Stimulated activated CD4-positive, alpha-beta T cell treated with anti-CD3 and anti-CD28 coated beads, Interleukin-15, amount 100 ng/mL, for 1 hour (primary cell): ENCODE measurements at regions not wholly inside any gene's neighbourhood (a gene's known extent, or its start where the extent isn't known, plus 50 kb on each side); places are given as distances from the start of the nearest gene placed in this dataset.
"Not testable (repeated sequence)": the region's sequence is repeated elsewhere in the genome, so short reads cannot be mapped to it uniquely, and the experiment has no call there.

Source experiments
- DNase-seq, 2 donors: peaks; one replicate each; pipeline ENCODE4 v3.0.0-alpha.2; 2020; ENCODE audit warnings: low read depth in 1 of 2, low spot score in 1 of 2

GRCh38 chr5:34261020-34261419, 218.0 kb upstream of the C1QTNF3 start:
- DNase-seq: not testable (repeated sequence)

GRCh38 chr5:34266151-34266550, 223.1 kb upstream of the C1QTNF3 start:
- not testable (repeated sequence) for DNase-seq

- not testable (repeated sequence) for DNase-seq
These were observed 253.7 kb upstream of the C1QTNF3 start for GRCh38 chr5:34296759-34297158.

- not testable (repeated sequence) for DNase-seq
These were observed 286.2 kb upstream of the C1QTNF3 start for GRCh38 chr5:34329201-34329600.

GRCh38 chr5:34329611-34330108, 286.6 kb upstream of the C1QTNF3 start:
- DNase-seq: not testable (repeated sequence)

- not testable (repeated sequence) for DNase-seq
These were observed 289.0 kb upstream of the C1QTNF3 start for GRCh38 chr5:34331928-34332454.

- DNase-seq: not testable (repeated sequence)
These were observed 296.5 kb upstream of the C1QTNF3 start for GRCh38 chr5:34339408-34340001.

- DNase-seq: not testable (repeated sequence)
These were observed 301.7 kb upstream of the RAI14 start for GRCh38 chr5:34354440-34354839.

GRCh38 chr5:34371417-34371816, 284.7 kb upstream of the RAI14 start:
- not testable (repeated sequence) for DNase-seq

- not testable (repeated sequence) for DNase-seq
These were observed 284.3 kb upstream of the RAI14 start for GRCh38 chr5:34371817-34372216.

- DNase-seq: not testable (repeated sequence)
These were observed 283.4 kb upstream of the RAI14 start for GRCh38 chr5:34372739-34373138.

GRCh38 chr5:34377651-34378050, 278.5 kb upstream of the RAI14 start:
- not testable (repeated sequence) for DNase-seq

GRCh38 chr5:34378498-34378897, 277.6 kb upstream of the RAI14 start:
- DNase-seq: not testable (repeated sequence)

GRCh38 chr5:34388754-34389153, 267.4 kb upstream of the RAI14 start:
- not testable (repeated sequence) for DNase-seq

GRCh38 chr5:34409373-34409772, 246.8 kb upstream of the RAI14 start:
- no peak for DNase-seq

- no peak for DNase-seq
These were observed 245.6 kb upstream of the RAI14 start for GRCh38 chr5:34410411-34411139.

GRCh38 chr5:34411470-34412346, 244.4 kb upstream of the RAI14 start:
- no peak for DNase-seq

GRCh38 chr5:34412736-34413135, 243.4 kb upstream of the RAI14 start:
- DNase-seq: no peak

GRCh38 chr5:34415559-34416198, 240.4 kb upstream of the RAI14 start:
- no peak for DNase-seq

GRCh38 chr5:34416501-34417008, 239.6 kb upstream of the RAI14 start:
- no peak for DNase-seq
